ENCODE measurements at regions not wholly inside any gene's neighbourhood (a gene's known extent, or its start where the extent isn't known, plus 50 kb on each side); places are given as distances from the start of the nearest gene placed in this dataset.

- FAIRE-seq, result no peak
- no peak for TF ChIP-seq CTCF (IDR thresholded peaks at IDR 0.05; ENCODE audit: insufficient read depth, missing control alignments)
- DNase-seq (ENCODE audit: insufficient read length, low spot score), result no peak
Measured at GRCh38 chr2:12539776-12540562, 176.8 kb upstream of the TRIB2 start.

GRCh38 chr2:12543076-12543977 is 173.4 kb upstream of the TRIB2 start:
- no peak for DNase-seq (ENCODE audit: insufficient read length, low spot score)
- no peak for TF ChIP-seq CTCF (IDR thresholded peaks at IDR 0.05; ENCODE audit: insufficient read depth, missing control alignments)
- no peak for FAIRE-seq

GRCh38 chr2:12543978-12544558 is 172.7 kb upstream of the TRIB2 start:
- DNase-seq (ENCODE audit: insufficient read length, low spot score) (no peak), FAIRE-seq (no peak)
- TF ChIP-seq CTCF (IDR thresholded peaks at IDR 0.05; ENCODE audit: insufficient read depth, missing control alignments), result no peak

GRCh38 chr2:12547566-12548170 is 169.1 kb upstream of the TRIB2 start:
- DNase-seq (ENCODE audit: insufficient read length, low spot score) (no peak), FAIRE-seq (no peak)

GRCh38 chr2:12548906-12549305 is 167.8 kb upstream of the TRIB2 start:
- no peak for TF ChIP-seq CTCF (IDR thresholded peaks at IDR 0.05; ENCODE audit: insufficient read depth, missing control alignments)
- no peak for FAIRE-seq
- DNase-seq (ENCODE audit: insufficient read length, low spot score), result no peak

More at GRCh38 chr2:12547566-12548170, 169.1 kb upstream of the TRIB2 start:
- no peak for TF ChIP-seq CTCF (IDR thresholded peaks at IDR 0.05; ENCODE audit: insufficient read depth, missing control alignments)

GRCh38 chr2:12549641-12550040 is 167.1 kb upstream of the TRIB2 start:
- FAIRE-seq (no peak), DNase-seq (ENCODE audit: insufficient read length, low spot score) (no peak)
- no peak for TF ChIP-seq CTCF (IDR thresholded peaks at IDR 0.05; ENCODE audit: insufficient read depth, missing control alignments)
